IMR-90 (cell line): ENCODE measurements at regions not wholly inside any gene's neighbourhood (a gene's known extent, or its start where the extent isn't known, plus 50 kb on each side); places are given as distances from the start of the nearest gene placed in this dataset.
A peak's percentile ranks its signal among the peaks of the same experiment; 100 is the strongest.

Experiments
- ATAC-seq: fragments of 200-7000 bp; cut with Tn5 transposase; 2 replicates; pipeline ENCODE4 v1.9.1; 2020; ENCODE audit warnings: low read depth, mild to moderate bottlenecking, moderate library complexity
- BruUV-seq: library from RNA; stranded (reverse); fragments of 400-500 nt; replicated peaks from 2 replicates; lab custom pipeline; 2021; lab: Mats Ljungman, UMichigan
- CTCF ChIA-PET: fragments of 300-600 bp; formaldehyde crosslinking; extraction: SDS; loops from one replicate; lab custom pipeline; 2021; ENCODE audit warnings: antibody characterized with exemption; lab: Yijun Ruan, JAX
- POLR2A ChIA-PET: fragments of 300-600 bp; sonication (Branson Sonifier 250); formaldehyde crosslinking; loops from one replicate; lab custom pipeline; 2022; ENCODE audit warnings: antibody characterized with exemption; ENCODE audit not compliant: unreplicated experiment; lab: Charles Lee
- DNase-seq: peaks from one replicate; pipeline ENCODE4 v3.0.0; 2013
- H2AFZ ChIP-seq: replicated peaks from 2 replicates; pipeline ENCODE3; 2013; ENCODE audit warnings: low read length, mild to moderate bottlenecking; ENCODE audit not compliant: poor library complexity
- H2AK5ac ChIP-seq: 2 replicates; pipeline ENCODE4 v1.6.1; 2013; ENCODE audit warnings: low read depth, low read length, inconsistent platforms
- H2AK9ac ChIP-seq: replicated peaks from 2 replicates; pipeline ENCODE3; 2013; ENCODE audit warnings: mild to moderate bottlenecking, low read depth, low read length, moderate library complexity; ENCODE audit not compliant: poor library complexity
- H2BK120ac ChIP-seq: 2 replicates; pipeline ENCODE4 v1.6.1; 2013; ENCODE audit warnings: low read depth, low read length, inconsistent platforms
- H2BK15ac ChIP-seq: 3 replicates; pipeline ENCODE4 v1.6.1; 2013; ENCODE audit warnings: low read depth, low read length, inconsistent platforms
- H2BK20ac ChIP-seq: 2 replicates; pipeline ENCODE4 v1.6.1; 2013; ENCODE audit warnings: low read depth, mild to moderate bottlenecking, inconsistent platforms, low read length, moderate library complexity
- H2BK5ac ChIP-seq: 2 replicates; pipeline ENCODE4 v1.6.1; 2013; ENCODE audit warnings: mild to moderate bottlenecking, low read depth, low read length, inconsistent platforms; ENCODE audit not compliant: poor library complexity, severe bottlenecking
- H3K14ac ChIP-seq: replicated peaks from 2 replicates; pipeline ENCODE4 v1.6.1; 2013; ENCODE audit warnings: low read depth, low read length, inconsistent platforms
- H3K18ac ChIP-seq: 2 replicates; pipeline ENCODE4 v1.6.1; 2013; ENCODE audit warnings: low read depth, low read length, control low read depth
- H3K23ac ChIP-seq: 2 replicates; pipeline ENCODE4 v1.6.1; 2013; ENCODE audit warnings: low read depth, low read length, inconsistent platforms
- H3K27ac ChIP-seq: 2 replicates; pipeline ENCODE4 v1.5.1; 2013; ENCODE audit warnings: mild to moderate bottlenecking, control low read depth, low read length; ENCODE audit not compliant: insufficient read depth
- H3K27me3 ChIP-seq: 2 replicates; pipeline ENCODE4 v1.6.1; 2013; ENCODE audit warnings: low read length; ENCODE audit not compliant: control insufficient read depth, insufficient read depth
- H3K36me3 ChIP-seq: 2 replicates; pipeline ENCODE4 v1.6.1; 2013; ENCODE audit warnings: low read length, mixed read lengths; ENCODE audit not compliant: control insufficient read depth, insufficient read depth
- H3K4ac ChIP-seq: 2 replicates; pipeline ENCODE4 v1.6.1; 2013; ENCODE audit warnings: low read depth, low read length, inconsistent platforms
- H3K4me1 ChIP-seq: 2 replicates; pipeline ENCODE4 v1.6.1; 2013; ENCODE audit warnings: low read length, mixed read lengths; ENCODE audit not compliant: control insufficient read depth, insufficient read depth
- H3K4me2 ChIP-seq: 2 replicates; pipeline ENCODE4 v1.6.1; 2013; ENCODE audit warnings: low read depth, mild to moderate bottlenecking, control low read depth, low read length, moderate library complexity
- H3K4me3 ChIP-seq: 2 replicates; pipeline ENCODE4 v1.5.1; 2013; ENCODE audit warnings: low read depth, mild to moderate bottlenecking, control low read depth, low read length, moderate library complexity; ENCODE audit not compliant: insufficient read depth
- H3K56ac ChIP-seq: 2 replicates; pipeline ENCODE4 v1.6.1; 2013; ENCODE audit warnings: low read length, inconsistent platforms; ENCODE audit not compliant: insufficient read depth; ENCODE audit errors: extremely low read depth
- H3K79me1 ChIP-seq, 2 experiments: 2 replicates each; pipeline ENCODE4 v1.6.1; 2013; ENCODE audit warnings: low read length in 2 of 2, inconsistent platforms in 1 of 2, low read depth in 1 of 2
- H3K9ac ChIP-seq: 2 replicates; pipeline ENCODE4 v1.6.1; 2013; ENCODE audit warnings: low read depth, low read length, control low read depth
- H3K9me1 ChIP-seq: 2 replicates; pipeline ENCODE4 v1.6.1; 2013; ENCODE audit warnings: low read length, inconsistent platforms; ENCODE audit not compliant: insufficient read depth
- H3K9me3 ChIP-seq: 2 replicates; pipeline ENCODE4 v1.6.1; 2013; ENCODE audit warnings: low read length; ENCODE audit not compliant: control insufficient read depth, insufficient read depth
- H4K20me1 ChIP-seq: 2 replicates; pipeline ENCODE4 v1.6.1; 2013; ENCODE audit warnings: low read length, inconsistent platforms; ENCODE audit not compliant: insufficient read depth
- H4K5ac ChIP-seq: 2 replicates; pipeline ENCODE4 v1.6.1; 2013; ENCODE audit warnings: mild to moderate bottlenecking, low read depth, low read length, control low read depth
- H4K8ac ChIP-seq, 2 experiments: 2 replicates each; pipeline ENCODE4 v1.6.1; 2013; ENCODE audit warnings: low read depth in 2 of 2, low read length in 2 of 2, control low read depth in 1 of 2, inconsistent platforms in 1 of 2
- H4K91ac ChIP-seq: 2 replicates; pipeline ENCODE4 v1.6.1; 2013; ENCODE audit warnings: low read depth, low read length, inconsistent platforms; ENCODE audit not compliant: insufficient read depth
- BHLHE40 ChIP-seq: fragments of 150-350 bp; IDR thresholded peaks from 2 replicates; pipeline ENCODE4 v1.6.1; 2016; ENCODE audit warnings: mild to moderate bottlenecking, low read depth, low read length
- MXI1 ChIP-seq: IDR thresholded peaks from 2 replicates; pipeline ENCODE4 v1.6.1; 2012; ENCODE audit warnings: low read depth, mild to moderate bottlenecking, low read length, moderate library complexity, borderline replicate concordance
- POLR2A ChIP-seq: IDR thresholded peaks from 2 replicates; pipeline ENCODE4 v1.6.1; 2012; ENCODE audit warnings: mild to moderate bottlenecking, low read depth, low read length
- RFX5 ChIP-seq: IDR thresholded peaks from 2 replicates; pipeline ENCODE4 v1.8.0; 2012; ENCODE audit warnings: low read depth, mild to moderate bottlenecking, low read length, moderate library complexity
- SMC3 ChIP-seq: fragments of 150-350 bp; IDR thresholded peaks from 2 replicates; pipeline ENCODE4 v1.6.1; 2016; ENCODE audit warnings: low read depth, mild to moderate bottlenecking, antibody characterized with exemption, low read length, moderate library complexity
- WGBS, 2 experiments: methylation state at CpG; one replicate each; pipeline versions ENCODE4 v1.1.5 to v1.1.7; 2013; ENCODE audit warnings: missing lambda C conversion rate in 2 of 2; ENCODE audit not compliant: insufficient read length in 1 of 2; ENCODE audit errors: extremely low coverage in 2 of 2; 5-methylcytosine and 5-hydroxymethylcytosine counted together
- dilution Hi-C: fragments of 300-500 bp; cut with HindIII; formaldehyde crosslinking; loops from one replicate; pipeline ENCODE4 v1.14.3; 2018; ENCODE audit warnings: low sequenced_read_pairs; ENCODE audit not compliant: unreplicated experiment
- in situ Hi-C: fragments of 300-500 bp; cut with MboI; formaldehyde crosslinking; loops from 3 replicates; pipeline ENCODE4 v1.14.3; 2019; ENCODE audit warnings: low sequenced_read_pairs, inconsistent platforms, mixed read lengths
- intact Hi-C: fragments of 100-400 bp; cut with micrococcal nuclease; formaldehyde crosslinking; loops from 2 replicates; pipeline ENCODE4 v1.10.0; 2022

GRCh38 chr2:19802086-19802841, 99.5 kb downstream of the TTC32 start:
- TF ChIP-seq RFX5 (no peak), MXI1 (no peak), POLR2A (no peak), SMC3 (no peak), BHLHE40 (no peak)
- Histone ChIP-seq H3K23ac (peak overlapping the region; percentile 32), H3K56ac (peak overlapping the region; percentile 28; the same call in 1 of the 2 replicates), H3K27ac (peak overlapping the region; percentile 55), H2AK9ac (peak overlapping the region; percentile 55), H3K9ac (no peak overlapping the region), H2BK15ac (peak overlapping the region; percentile 49; the same call in 2 of the 3 replicates), H3K9me1 (peaks cover 18% of the 10 kb centered on the region), H3K4me3 (no peak overlapping the region), H3K14ac (peak overlapping the region; percentile 44), H4K20me1 (no peaks in the 10 kb centered on the region; the same call in 1 of the 2 replicates), H2AK5ac (peak overlapping the region; percentile 52), H4K5ac (peak overlapping the region; percentile 75), H2BK20ac (peak overlapping the region; percentile 85), H4K91ac (peak overlapping the region; percentile 51), H3K36me3 (no peaks in the 10 kb centered on the region), H3K4me1 (peaks cover 18% of the 10 kb centered on the region), H3K4ac (peak overlapping the region; percentile 74), H2BK5ac (peak overlapping the region; percentile 44), H3K4me2 (0 out of 2 replicates have a peak overlapping the region, but pooled peaks have one; percentile 3), H3K27me3 (peaks cover 4% of the 10 kb centered on the region; the same call in 1 of the 2 replicates), H4K8ac (peak overlapping the region; percentile 16 to 62), H3K18ac (peak overlapping the region; percentile 62), H2AFZ (peak overlapping the region; percentile 41), H3K79me1 (no peaks in the 10 kb centered on the region), H2BK120ac (peak overlapping the region; percentile 80), H3K9me3 (no peaks in the 10 kb centered on the region)
- WGBS, 2 experiments: no CpG with 5 or more reads among the region's 4 CpGs
- ChIA-PET CTCF (interaction anchor here (1.0 to 1.3 kb wide), 2 partner anchors 23 to 61 kb away, joined by 3 to 4 read pairs; no protein-coding TSS in a partner anchor), POLR2A (interaction anchor here (0.6 kb wide), 2 partner anchors 29 to 433 kb away, joined by 3 read pairs; no protein-coding TSS in a partner anchor)
- no TSS peak for BruUV-seq
- in situ Hi-C loops: no loop called here
- intact Hi-C loops: no loop called here
- ATAC-seq (peak; percentile 19), DNase-seq (peak; percentile 50)
- dilution Hi-C loops: no loop called here
